SK-N-SH (cell line): ENCODE measurements at regions not wholly inside any gene's neighbourhood (a gene's known extent, or its start where the extent isn't known, plus 50 kb on each side); places are given as distances from the start of the nearest gene placed in this dataset.

Experiments
- CTCF ChIA-PET: fragments of 300-600, 350-600 bp; formaldehyde crosslinking; extraction: SDS; loops from one replicate; lab custom pipeline; 2021; lab: Yijun Ruan, JAX
- POLR2A ChIA-PET: fragments of 350-600 bp; sonication (Branson Sonifier 250); formaldehyde crosslinking; extraction: SDS; loops from one replicate; lab custom pipeline; 2020; ENCODE audit warnings: antibody characterized with exemption, inconsistent platforms; lab: Yijun Ruan, JAX
- DNase-seq: peaks from one replicate; pipeline ENCODE4 v3.0.0; 2012
- H2AFZ ChIP-seq: fragments of 200-600 bp; sonication (generic); 2 replicates; pipeline ENCODE4 v1.8.1; 2016; ENCODE audit warnings: antibody characterized with exemption, mild to moderate bottlenecking, low read depth
- H3F3A ChIP-seq: fragments of 200-600 bp; sonication (generic); replicated peaks from 2 replicates; pipeline ENCODE3; 2016; ENCODE audit warnings: antibody characterized with exemption, mild to moderate bottlenecking; ENCODE audit not compliant: insufficient read depth
- H3K27ac ChIP-seq, 2 experiments: fragments of 200-500 bp in 1 of 2; fragments of 200-600 bp in 1 of 2; sonication (Bioruptor generic) in 1 of 2; sonication (generic), shearing (Covaris generic) in 1 of 2; 2 replicates each; pipeline versions ENCODE4 v1.5.1 to v1.6.1; 2014 to 2016; ENCODE audit warnings: low read depth in 2 of 2, inconsistent platforms in 1 of 2, low read length in 1 of 2, mild to moderate bottlenecking in 1 of 2, mixed read lengths in 1 of 2
- H3K27me3 ChIP-seq: fragments of 200-600 bp; sonication (generic), shearing (Covaris generic); 2 replicates; pipeline ENCODE4 v1.6.1; 2016; ENCODE audit warnings: mixed run types; ENCODE audit not compliant: insufficient read depth
- H3K36me3 ChIP-seq, 2 experiments: fragments of 200-500 bp in 1 of 2; fragments of 200-600 bp in 1 of 2; sonication (Bioruptor generic) in 1 of 2; sonication (generic) in 1 of 2; replicated peaks in 1 of 2; 2 replicates each; pipeline versions ENCODE3 to v1.5.1; 2014 to 2016; ENCODE audit warnings: low read length in 1 of 2, mild to moderate bottlenecking in 1 of 2; ENCODE audit not compliant: insufficient read depth in 2 of 2, control insufficient read depth in 1 of 2
- H3K4me1 ChIP-seq, 2 experiments: fragments of 200-500 bp in 1 of 2; fragments of 200-600 bp in 1 of 2; sonication (Bioruptor generic) in 1 of 2; sonication (generic), shearing (Covaris generic) in 1 of 2; 2 replicates each; pipeline versions ENCODE4 v1.5.1 to v1.6.1; 2014 to 2016; ENCODE audit warnings: low read depth in 1 of 2, low read length in 1 of 2, mixed run types in 1 of 2; ENCODE audit not compliant: insufficient read depth in 2 of 2, control insufficient read depth in 1 of 2
- H3K4me2 ChIP-seq: fragments of 200-600 bp; sonication (generic), shearing (Covaris generic); 2 replicates; pipeline ENCODE4 v1.6.1; 2017; ENCODE audit warnings: mixed run types
- H3K4me3 ChIP-seq, 2 experiments: fragments of 200-500 bp in 1 of 2; fragments of 200-600 bp in 1 of 2; sonication (Bioruptor generic) in 1 of 2; sonication (generic), shearing (Covaris generic) in 1 of 2; 2 replicates each; pipeline versions ENCODE4 v1.5.1 to v1.8.1; 2014 to 2016; ENCODE audit warnings: low read depth in 2 of 2, inconsistent platforms in 1 of 2, low read length in 1 of 2, mild to moderate bottlenecking in 1 of 2, mixed read lengths in 1 of 2, moderate library complexity in 1 of 2
- H3K79me2 ChIP-seq: fragments of 200-600 bp; sonication (generic); 2 replicates; pipeline ENCODE4 v1.8.1; 2017; ENCODE audit warnings: mild to moderate bottlenecking; ENCODE audit not compliant: insufficient read depth
- H3K9ac ChIP-seq: fragments of 200-600 bp; sonication (generic); 2 replicates; pipeline ENCODE4 v1.6.1; 2017; ENCODE audit warnings: mixed run types
- H3K9me2 ChIP-seq: fragments of 200-600 bp; sonication (generic); 2 replicates; pipeline ENCODE4 v1.6.1; 2017; ENCODE audit warnings: mixed run types
- H3K9me3 ChIP-seq: fragments of 200-600 bp; sonication (generic); 2 replicates; pipeline ENCODE4 v1.6.1; 2017; ENCODE audit warnings: mixed run types, mild to moderate bottlenecking, moderate library complexity
- H4K20me1 ChIP-seq: fragments of 200-600 bp; sonication (generic); 2 replicates; pipeline ENCODE4 v1.6.1; 2017; ENCODE audit warnings: mild to moderate bottlenecking, mixed run types; ENCODE audit not compliant: insufficient read depth
- ELF1 ChIP-seq: IDR thresholded peaks from 2 replicates; pipeline ENCODE4 v1.4.0; 2012
- EZH2phosphoT487 ChIP-seq: fragments of 200-600 bp; sonication (generic); IDR thresholded peaks from 2 replicates; pipeline ENCODE4 v1.6.1; 2017; ENCODE audit warnings: low read depth, mixed run types, mild to moderate bottlenecking, antibody characterized with exemption, moderate library complexity, borderline replicate concordance
- FOSL2 ChIP-seq: IDR thresholded peaks from 2 replicates; pipeline ENCODE4 v1.4.0; 2012; ENCODE audit warnings: low read depth, mild to moderate bottlenecking, moderate library complexity, borderline replicate concordance
- FOXJ3 ChIP-seq: sonication (generic); formaldehyde crosslinking; IDR thresholded peaks from 2 replicates; pipeline ENCODE4 v1.5.1; 2020; ENCODE audit warnings: mild to moderate bottlenecking, missing genetic modification reagents
- MXI1 ChIP-seq: IDR thresholded peaks from 2 replicates; pipeline ENCODE4 v1.6.1; 2012; ENCODE audit warnings: mild to moderate bottlenecking, low read depth, low read length, improper control_type of control experiment
- NFIC ChIP-seq: IDR thresholded peaks from 2 replicates; pipeline ENCODE4 v1.4.0; 2012; ENCODE audit warnings: borderline replicate concordance
- NRF1 ChIP-seq: IDR thresholded peaks from 2 replicates; pipeline ENCODE4 v1.6.1; 2012; ENCODE audit warnings: low read depth, mild to moderate bottlenecking, low read length
- RFX5 ChIP-seq: IDR thresholded peaks from 2 replicates; pipeline ENCODE4 v1.6.1; 2012; ENCODE audit warnings: mild to moderate bottlenecking, improper control_type of control experiment, low read length
- SIN3A ChIP-seq: IDR thresholded peaks from 2 replicates; pipeline ENCODE4 v1.6.1; 2012; ENCODE audit warnings: low read depth, mild to moderate bottlenecking, low read length, moderate library complexity, borderline replicate concordance
- SMC3 ChIP-seq: IDR thresholded peaks from 2 replicates; pipeline ENCODE4 v1.6.1; 2012; ENCODE audit warnings: low read depth, low read length, improper control_type of control experiment
- TEAD4 ChIP-seq: IDR thresholded peaks from 2 replicates; pipeline ENCODE4 v1.4.0; 2012; ENCODE audit warnings: mild to moderate bottlenecking, borderline replicate concordance; ENCODE audit not compliant: insufficient read depth
- WGBS: methylation state at CpG from one replicate; pipeline ENCODE4 v1.1.6; 2017; ENCODE audit warnings: low lambda C conversion rate; 5-methylcytosine and 5-hydroxymethylcytosine counted together
- TF ChIP-seq, protein P1 (sequence below): IDR thresholded peaks from 2 replicates; pipeline ENCODE4 v1.4.0; 2012; ENCODE audit warnings: low read depth, borderline replicate concordance

DNA sequence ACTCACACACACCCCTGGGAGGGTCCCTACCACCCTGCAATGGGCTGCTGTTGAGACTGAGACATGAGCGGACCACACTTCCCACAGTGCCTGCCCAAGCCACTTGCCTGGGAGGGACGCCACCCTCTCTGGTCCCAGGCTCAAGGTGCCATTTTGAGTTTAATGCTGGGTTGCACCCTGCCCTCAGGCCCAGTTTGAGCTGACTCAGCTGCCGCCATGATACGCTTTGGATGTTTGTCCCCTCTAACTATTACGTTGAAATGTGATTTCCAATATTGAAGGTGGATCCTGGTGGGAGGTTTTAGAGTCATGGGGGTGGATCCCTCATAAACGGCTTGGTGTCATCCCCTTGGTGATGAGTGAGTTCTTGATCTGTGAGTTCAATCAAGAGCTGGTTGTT, 76.4 kb upstream of the DYNC1I2 start (continued):
- no peak for TF ChIP-seq SMC3
- no peak for TF ChIP-seq NRF1
- no peak for TF ChIP-seq EZH2phosphoT487
- no peak for TF ChIP-seq RFX5
- TF ChIP-seq, all 33 proteins: peak for 0

DNA sequence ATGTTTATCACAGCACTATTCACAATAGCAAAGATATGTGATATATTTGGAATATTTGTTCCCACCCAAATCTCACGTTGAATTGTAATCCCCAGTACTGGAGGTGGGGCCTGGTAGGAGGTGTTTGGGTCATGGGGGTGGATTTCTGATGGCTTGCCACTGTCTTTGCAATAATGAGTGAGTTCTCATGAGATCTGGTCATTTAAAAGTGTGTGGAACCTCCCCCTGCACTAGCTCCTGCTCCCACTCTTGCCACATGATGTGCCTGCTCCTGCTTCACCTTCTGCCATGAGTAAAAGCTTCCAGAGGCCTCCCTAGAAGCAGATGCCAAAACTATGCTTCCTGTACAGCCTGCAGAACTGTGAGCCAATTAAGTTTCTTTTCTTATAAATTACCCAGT, 72.2 kb upstream of the DYNC1I2 start:
- Histone ChIP-seq H3K9ac (no peak overlapping the region), H3F3A (peaks cover 3% of the 10 kb centered on the region), H3K9me2 (no peaks in the 10 kb centered on the region), H4K20me1 (no peaks in the 10 kb centered on the region), H3K27ac (no peak overlapping the region), H3K9me3 (no peaks in the 10 kb centered on the region), H3K27me3 (no peaks in the 10 kb centered on the region; the same call in 1 of the 2 replicates), H2AFZ (no peak overlapping the region), H3K4me1 (no peaks in the 10 kb centered on the region), H3K79me2 (no peaks in the 10 kb centered on the region), H3K36me3 (no peaks in the 10 kb centered on the region), H3K4me2 (no peak overlapping the region), H3K4me3 (no peak overlapping the region)
- no peak for DNase-seq
- 48% methylated on average over 1 of the region's 1 CpG for WGBS
- TF ChIP-seq NFIC (no peak), FOXJ3 (CRISPR knock-in tag) (no peak), FOSL2 (0 out of 2 replicates have a peak, but pooled peaks have one; percentile 1), MXI1 (no peak), NRF1 (no peak)
- TF ChIP-seq, protein P1, sequence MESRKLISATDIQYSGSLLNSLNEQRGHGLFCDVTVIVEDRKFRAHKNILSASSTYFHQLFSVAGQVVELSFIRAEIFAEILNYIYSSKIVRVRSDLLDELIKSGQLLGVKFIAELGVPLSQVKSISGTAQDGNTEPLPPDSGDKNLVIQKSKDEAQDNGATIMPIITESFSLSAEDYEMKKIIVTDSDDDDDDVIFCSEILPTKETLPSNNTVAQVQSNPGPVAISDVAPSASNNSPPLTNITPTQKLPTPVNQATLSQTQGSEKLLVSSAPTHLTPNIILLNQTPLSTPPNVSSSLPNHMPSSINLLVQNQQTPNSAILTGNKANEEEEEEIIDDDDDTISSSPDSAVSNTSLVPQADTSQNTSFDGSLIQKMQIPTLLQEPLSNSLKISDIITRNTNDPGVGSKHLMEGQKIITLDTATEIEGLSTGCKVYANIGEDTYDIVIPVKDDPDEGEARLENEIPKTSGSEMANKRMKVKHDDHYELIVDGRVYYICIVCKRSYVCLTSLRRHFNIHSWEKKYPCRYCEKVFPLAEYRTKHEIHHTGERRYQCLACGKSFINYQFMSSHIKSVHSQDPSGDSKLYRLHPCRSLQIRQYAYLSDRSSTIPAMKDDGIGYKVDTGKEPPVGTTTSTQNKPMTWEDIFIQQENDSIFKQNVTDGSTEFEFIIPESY, result no peak
- ChIA-PET POLR2A (no interaction called here), CTCF (no interaction called here)

DNA sequence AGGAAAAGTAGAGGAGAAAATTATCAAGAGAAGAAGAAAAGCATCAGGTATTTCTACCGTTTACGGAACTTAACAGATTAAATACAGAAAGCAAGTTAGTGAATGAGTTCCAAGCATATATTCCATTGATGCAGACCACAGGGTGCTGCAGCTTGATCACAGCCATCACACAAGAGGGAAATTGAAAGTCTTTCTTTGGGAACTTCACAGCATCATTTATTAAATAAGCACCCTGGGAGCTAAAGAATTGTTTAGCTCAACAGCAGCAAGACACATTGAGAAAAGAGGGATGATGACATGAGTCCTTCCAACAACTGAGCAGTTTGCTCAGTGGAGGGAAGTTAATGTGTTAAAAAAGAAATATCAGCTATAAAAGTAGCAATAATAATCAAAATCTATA, 69.3 kb upstream of the DYNC1I2 start:
- H3K4me1 ChIP-seq, result no peaks in the 10 kb centered on the region
- no peaks in the 10 kb centered on the region for H3K9me2 ChIP-seq
- no peak overlapping the region for H3K4me3 ChIP-seq
- no peak overlapping the region for H3K9ac ChIP-seq
- DNase-seq, result no peak
- H4K20me1 ChIP-seq, result no peaks in the 10 kb centered on the region
- peaks cover 3% of the 10 kb centered on the region for H3F3A ChIP-seq
- no peaks in the 10 kb centered on the region for H3K9me3 ChIP-seq
- no peaks in the 10 kb centered on the region for H3K79me2 ChIP-seq
- 34% methylated on average over 2 of the region's 2 CpGs for WGBS
- no peak overlapping the region for H3K4me2 ChIP-seq
- no peak overlapping the region for H3K27ac ChIP-seq
- no peak for TF ChIP-seq TEAD4
- TF ChIP-seq SIN3A, result no peak
- TF ChIP-seq RFX5, result no peak
- no peak for TF ChIP-seq SMC3
- TF ChIP-seq ELF1, result no peak
- TF ChIP-seq, all 33 proteins: peak for 0
- POLR2A ChIA-PET, result no interaction called here
- CTCF ChIA-PET, result interaction anchor here (1.1 kb wide), 1 partner anchor 19 kb away, joined by 3 read pairs; no protein-coding TSS in a partner anchor
- Histone ChIP-seq H3K36me3 (no peaks in the 10 kb centered on the region), H2AFZ (no peak overlapping the region), H3K27me3 (no peaks in the 10 kb centered on the region)
